Suprapubic skin (tissue), 4 donors: ENCODE measurements at regions not wholly inside any gene's neighbourhood (a gene's known extent, or its start where the extent isn't known, plus 50 kb on each side); places are given as distances from the start of the nearest gene placed in this dataset.

Source experiments
- EP300 ChIP-seq: sonication (generic); formaldehyde crosslinking; IDR thresholded peaks from one replicate; pipeline ENCODE4 v1.6.1; 2017; ENCODE audit warnings: antibody characterized with exemption
- POLR2A ChIP-seq, 2 donors: fragments of 450-650 bp; IDR thresholded peaks; one replicate each; pipeline ENCODE4 v1.6.1; 2017; ENCODE audit warnings: antibody characterized with exemption in 2 of 2, mild to moderate bottlenecking in 2 of 2, moderate library complexity in 2 of 2
- POLR2AphosphoS5 ChIP-seq, 3 donors: sonication (generic); formaldehyde crosslinking; IDR thresholded peaks; one replicate each; pipeline ENCODE4 v1.6.1; 2017; ENCODE audit warnings: antibody characterized with exemption in 3 of 3
- TF ChIP-seq, protein P1 (sequence below), 2 donors: fragments of 200-600 bp in 1 of 2; fragments of 450-650 bp in 1 of 2; sonication (generic) in 1 of 2; IDR thresholded peaks; one replicate each; pipeline ENCODE4 v1.5.1; 2016 to 2019; ENCODE audit warnings: antibody characterized with exemption in 2 of 2, mild to moderate bottlenecking in 1 of 2, moderate library complexity in 1 of 2

GRCh38 chr16:5506021-5506420, 408.4 kb upstream of the EEF2KMT start:
- TF ChIP-seq POLR2A (IDR thresholded peaks at IDR 0.05) (no peak), POLR2AphosphoS5 (IDR thresholded peaks at IDR 0.05) (no peak), EP300 (no peak)
- TF ChIP-seq, protein P1, sequence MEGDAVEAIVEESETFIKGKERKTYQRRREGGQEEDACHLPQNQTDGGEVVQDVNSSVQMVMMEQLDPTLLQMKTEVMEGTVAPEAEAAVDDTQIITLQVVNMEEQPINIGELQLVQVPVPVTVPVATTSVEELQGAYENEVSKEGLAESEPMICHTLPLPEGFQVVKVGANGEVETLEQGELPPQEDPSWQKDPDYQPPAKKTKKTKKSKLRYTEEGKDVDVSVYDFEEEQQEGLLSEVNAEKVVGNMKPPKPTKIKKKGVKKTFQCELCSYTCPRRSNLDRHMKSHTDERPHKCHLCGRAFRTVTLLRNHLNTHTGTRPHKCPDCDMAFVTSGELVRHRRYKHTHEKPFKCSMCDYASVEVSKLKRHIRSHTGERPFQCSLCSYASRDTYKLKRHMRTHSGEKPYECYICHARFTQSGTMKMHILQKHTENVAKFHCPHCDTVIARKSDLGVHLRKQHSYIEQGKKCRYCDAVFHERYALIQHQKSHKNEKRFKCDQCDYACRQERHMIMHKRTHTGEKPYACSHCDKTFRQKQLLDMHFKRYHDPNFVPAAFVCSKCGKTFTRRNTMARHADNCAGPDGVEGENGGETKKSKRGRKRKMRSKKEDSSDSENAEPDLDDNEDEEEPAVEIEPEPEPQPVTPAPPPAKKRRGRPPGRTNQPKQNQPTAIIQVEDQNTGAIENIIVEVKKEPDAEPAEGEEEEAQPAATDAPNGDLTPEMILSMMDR (IDR thresholded peaks at IDR 0.05), result no peak
